CD4-positive, alpha-beta T cell treated with Interleukin-4 for 1 hour (primary cell): ENCODE measurements at regions not wholly inside any gene's neighbourhood (a gene's known extent, or its start where the extent isn't known, plus 50 kb on each side); places are given as distances from the start of the nearest gene placed in this dataset.

Experiments used
- DNase-seq, 2 donors: peaks; one replicate each; pipeline ENCODE4 v3.0.0-alpha.2; 2020 to 2022

- DNase-seq = no peak
Observed at GRCh38 chr10:30531751-30532530, 97.6 kb downstream of the LYZL2 start.

DNA sequence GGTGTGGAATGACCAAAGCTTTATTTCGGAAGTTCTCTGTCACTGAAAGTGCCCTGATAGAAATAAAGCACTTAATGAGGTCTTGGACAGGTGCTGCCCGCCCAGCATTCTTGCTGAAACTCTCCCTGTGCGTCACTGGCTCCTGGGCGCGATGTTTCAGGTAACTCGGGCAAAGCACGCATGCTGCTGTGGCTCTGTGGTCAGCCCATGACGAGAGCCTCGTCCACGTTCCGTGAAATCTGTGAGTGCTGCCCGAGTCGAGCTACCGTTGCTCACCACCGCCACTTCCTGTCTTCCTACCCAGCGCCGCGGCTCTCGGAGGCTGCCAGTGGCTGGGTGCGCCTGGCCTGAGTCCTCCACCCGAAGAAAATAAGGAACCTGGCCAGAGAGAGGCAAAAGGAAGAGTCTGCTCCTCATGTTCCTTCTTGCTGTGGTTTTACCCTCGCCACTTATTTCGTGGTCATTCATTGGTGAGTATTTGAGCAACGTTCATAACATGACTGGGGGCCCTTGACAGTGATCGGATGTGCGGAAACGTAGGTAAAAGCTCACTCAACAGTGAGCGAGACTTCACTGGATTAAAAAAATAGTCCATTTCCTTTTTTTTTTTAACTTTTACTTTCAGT is 95.5 kb downstream of the MAP3K8 start:
- peak; percentile 85 to 92 for DNase-seq

GRCh38 chr10:30528429-30528786 is 94.4 kb downstream of the MAP3K8 start:
- DNase-seq = no peak

- peak; percentile 28 to 53 for DNase-seq
Observed at GRCh38 chr10:30527623-30528428, 93.8 kb downstream of the MAP3K8 start.

GRCh38 chr10:30522661-30523078 is 88.7 kb downstream of the MAP3K8 start:
- DNase-seq = peak; percentile 28 to 52

DNA sequence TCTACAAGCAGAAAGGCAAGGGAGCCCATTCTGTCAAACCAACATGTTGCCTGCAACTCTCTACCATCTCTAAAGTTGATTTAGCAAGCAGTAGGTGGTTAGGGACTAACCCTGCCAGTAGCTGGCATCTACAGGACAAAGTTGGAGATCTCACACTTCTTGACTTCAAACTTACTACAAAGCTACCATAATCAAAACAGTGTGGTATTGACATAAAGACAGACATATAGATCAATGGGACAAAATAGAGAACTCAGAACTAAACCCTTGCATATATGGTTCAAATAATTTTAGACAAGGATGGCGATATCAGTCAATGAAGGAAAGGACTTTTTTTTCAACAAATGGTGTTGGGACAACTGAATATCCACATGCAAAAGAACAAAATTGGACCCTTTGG is 84.9 kb downstream of the MAP3K8 start:
- no peak for DNase-seq
